ENCODE measurements at regions not wholly inside any gene's neighbourhood (a gene's known extent, or its start where the extent isn't known, plus 50 kb on each side); places are given as distances from the start of the nearest gene placed in this dataset.

DNA sequence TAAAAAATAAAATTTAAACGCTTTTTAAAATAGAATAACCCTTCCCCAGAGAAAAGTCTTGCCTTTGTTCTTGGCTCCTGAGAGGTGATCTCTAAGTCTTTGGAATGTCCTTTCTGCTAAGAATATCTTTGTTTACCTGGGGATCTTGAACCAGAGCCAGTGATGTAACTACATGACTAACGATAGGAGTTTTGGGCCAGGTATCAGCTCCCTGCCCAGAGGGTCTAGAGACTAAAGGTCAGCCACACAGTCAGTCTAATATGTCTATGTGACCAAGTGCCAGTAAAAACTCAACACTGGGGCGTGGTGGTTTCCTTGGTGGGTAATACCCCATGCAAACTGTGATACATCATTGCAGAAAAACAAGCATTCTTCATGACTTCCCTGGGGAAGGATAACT, 1351.9 kb upstream of the C9orf72 start:
- Histone ChIP-seq H3K36me3 (ENCODE audit: control insufficient read depth in 2 of 2, extremely low read depth in 1 of 2, insufficient read depth in 2 of 2, low read length in 2 of 2) (no peaks in the 10 kb centered on the region), H3K4me3 (replicated peaks in 1 of 3; ENCODE audit: insufficient read depth in 1 of 3, low read depth in 1 of 3, low read length in 3 of 3) (no peak overlapping the region), H3K4me1 (ENCODE audit: control insufficient read depth, extremely low read depth, insufficient read depth, low read length) (no peaks in the 10 kb centered on the region), H3K9me1 (replicated peaks; ENCODE audit: control insufficient read depth, extremely low read depth, insufficient read depth, low read length) (no peaks in the 10 kb centered on the region), H2AFZ (ENCODE audit: low read depth, low read length) (no peak overlapping the region), H4K20me1 (replicated peaks; ENCODE audit: control insufficient read depth, extremely low read depth, insufficient read depth, low read length) (no peaks in the 10 kb centered on the region), H3K9ac (replicated peaks; ENCODE audit: extremely low read depth, insufficient read depth, low read length) (no peak overlapping the region), H3K27me3 (ENCODE audit: control insufficient read depth in 2 of 2, insufficient read depth in 2 of 2, low read length in 2 of 2) (no peaks in the 10 kb centered on the region), H3K27ac (ENCODE audit: insufficient read depth, low read depth, low read length) (no peak overlapping the region), H3K9me3 (replicated peaks; ENCODE audit: control insufficient read depth, insufficient read depth, low read length) (no peaks in the 10 kb centered on the region), H3K4me2 (ENCODE audit: insufficient read depth, low read length) (no peak overlapping the region), H3K79me2 (ENCODE audit: control insufficient read depth, insufficient read depth, low read length) (no peaks in the 10 kb centered on the region)
- intact Hi-C loops (cut with micrococcal nuclease), result no loop called here
- ChIA-PET POLR2A (no interaction called here), CTCF (no interaction called here)
- dilution Hi-C loops (cut with MboI; ENCODE audit: extremely low pct_ligation_motif_present, low sequenced_read_pairs), result no loop called here
- no TSS peak for BruUV-seq (replicated peaks)
- DNase-seq (ENCODE audit: low read depth, low spot score) (no peak), FAIRE-seq (no peak)
- TF ChIP-seq JUN (IDR thresholded peaks at IDR 0.05; ENCODE audit: borderline replicate concordance, insufficient read depth, insufficient read length, low read depth), result no peak
- TF ChIP-seq POLR2A (IDR thresholded peaks at IDR 0.05; ENCODE audit: low read depth, low read length), result no peak
- no peak for TF ChIP-seq EZH2 (IDR thresholded peaks at IDR 0.05; ENCODE audit: borderline replicate concordance, low read depth, low read length, severe bottlenecking)
- TF ChIP-seq FOS (IDR thresholded peaks at IDR 0.05; ENCODE audit: borderline replicate concordance, insufficient read depth, low read length), result no peak
- TF ChIP-seq, protein P1, sequence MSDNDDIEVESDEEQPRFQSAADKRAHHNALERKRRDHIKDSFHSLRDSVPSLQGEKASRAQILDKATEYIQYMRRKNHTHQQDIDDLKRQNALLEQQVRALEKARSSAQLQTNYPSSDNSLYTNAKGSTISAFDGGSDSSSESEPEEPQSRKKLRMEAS (IDR thresholded peaks at IDR 0.05; ENCODE audit: insufficient read depth, insufficient read length), result no peak
- no peak for TF ChIP-seq GATA2 (IDR thresholded peaks at IDR 0.05; ENCODE audit: insufficient read depth, insufficient read length, low read depth, low read length)
- no peak for TF ChIP-seq MYC (IDR thresholded peaks at IDR 0.05; ENCODE audit: low read depth, low read length)
- TF ChIP-seq, protein P2, sequence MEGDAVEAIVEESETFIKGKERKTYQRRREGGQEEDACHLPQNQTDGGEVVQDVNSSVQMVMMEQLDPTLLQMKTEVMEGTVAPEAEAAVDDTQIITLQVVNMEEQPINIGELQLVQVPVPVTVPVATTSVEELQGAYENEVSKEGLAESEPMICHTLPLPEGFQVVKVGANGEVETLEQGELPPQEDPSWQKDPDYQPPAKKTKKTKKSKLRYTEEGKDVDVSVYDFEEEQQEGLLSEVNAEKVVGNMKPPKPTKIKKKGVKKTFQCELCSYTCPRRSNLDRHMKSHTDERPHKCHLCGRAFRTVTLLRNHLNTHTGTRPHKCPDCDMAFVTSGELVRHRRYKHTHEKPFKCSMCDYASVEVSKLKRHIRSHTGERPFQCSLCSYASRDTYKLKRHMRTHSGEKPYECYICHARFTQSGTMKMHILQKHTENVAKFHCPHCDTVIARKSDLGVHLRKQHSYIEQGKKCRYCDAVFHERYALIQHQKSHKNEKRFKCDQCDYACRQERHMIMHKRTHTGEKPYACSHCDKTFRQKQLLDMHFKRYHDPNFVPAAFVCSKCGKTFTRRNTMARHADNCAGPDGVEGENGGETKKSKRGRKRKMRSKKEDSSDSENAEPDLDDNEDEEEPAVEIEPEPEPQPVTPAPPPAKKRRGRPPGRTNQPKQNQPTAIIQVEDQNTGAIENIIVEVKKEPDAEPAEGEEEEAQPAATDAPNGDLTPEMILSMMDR (IDR thresholded peaks at IDR 0.05; ENCODE audit: extremely low read depth in 1 of 2, insufficient read depth in 1 of 2, low read depth in 1 of 2, low read length in 2 of 2), result no peak
- no peak for TF ChIP-seq POLR2AphosphoS5 (IDR thresholded peaks at IDR 0.05; ENCODE audit: insufficient read depth, low read depth, low read length)
